Heart right ventricle (tissue), 16 donors: ENCODE measurements at regions not wholly inside any gene's neighbourhood (a gene's known extent, or its start where the extent isn't known, plus 50 kb on each side); places are given as distances from the start of the nearest gene placed in this dataset.
"Not testable (repeated sequence)": the region's sequence is repeated elsewhere in the genome, so short reads cannot be mapped to it uniquely, and the experiment has no call there.

Experiments used
- ATAC-seq, 8 donors: fragments of 200-7000 bp; cut with Tn5 transposase; one replicate each; pipeline ENCODE4 v1.9.1; 2020; ENCODE audit warnings: mild to moderate bottlenecking in 8 of 8, moderate library complexity in 8 of 8, moderate number of reproducible peaks in 1 of 8
- DNase-seq, 2 donors: peaks; one replicate each; pipeline ENCODE4 v3.0.0-alpha.2; 2020
- H3K27ac ChIP-seq, 10 donors: fragments of 200-600 bp; sonication (generic) in 2 of 10; one replicate each; pipeline versions ENCODE4 v1.5.0 to v1.8.0; 2020 to 2022; ENCODE audit warnings: mild to moderate bottlenecking in 3 of 10
- H3K27me3 ChIP-seq, 7 donors: fragments of 200-600 bp; one replicate each; pipeline ENCODE4 v1.8.0; 2021 to 2022; ENCODE audit warnings: mild to moderate bottlenecking in 2 of 7
- H3K36me3 ChIP-seq, 9 donors: fragments of 200-600 bp; sonication (generic) in 1 of 9; one replicate each; pipeline versions ENCODE4 v1.5.0 to v1.8.0; 2020 to 2022; ENCODE audit warnings: mild to moderate bottlenecking in 2 of 9
- H3K4me1 ChIP-seq, 9 donors: fragments of 200-600 bp; sonication (generic) in 1 of 9; one replicate each; pipeline versions ENCODE4 v1.5.0 to v1.8.0; 2020 to 2022; ENCODE audit warnings: mild to moderate bottlenecking in 4 of 9
- H3K4me3 ChIP-seq, 10 donors: fragments of 200-600 bp; sonication (generic) in 2 of 10; one replicate each; pipeline versions ENCODE4 v1.5.0 to v1.8.0; 2020 to 2022; ENCODE audit warnings: mild to moderate bottlenecking in 7 of 10, moderate library complexity in 2 of 10
- H3K9me3 ChIP-seq, 11 donors: fragments of 200-600 bp in 10 of 11; sonication (generic) in 2 of 11; one replicate each; pipeline versions ENCODE4 v1.5.0 to v1.8.0; 2013 to 2022; ENCODE audit warnings: mild to moderate bottlenecking in 2 of 11, control low read depth in 1 of 11, moderate library complexity in 1 of 11
- WGBS, 2 donors: extraction: QIAGEN DNeasy Blood & Tissue Kit; methylation state at CpG; one replicate each; pipeline ENCODE4 v1.1.7; 2013; ENCODE audit warnings: inconsistent platforms in 1 of 2; 5-methylcytosine and 5-hydroxymethylcytosine counted together
- intact Hi-C, 10 donors: fragments of 100-400 bp; cut with DNase I; formaldehyde crosslinking; loops; one replicate each; pipeline versions ENCODE4 v1.11.1 to v1.14.2; 2022
- TF ChIP-seq, protein P1 (sequence below), 9 donors: fragments of 200-600 bp; sonication (generic) in 2 of 9; IDR thresholded peaks; one replicate each; pipeline versions ENCODE4 v1.5.0 to v1.8.0; 2021 to 2022; ENCODE audit warnings: antibody characterized with exemption in 9 of 9, mild to moderate bottlenecking in 5 of 9, moderate library complexity in 1 of 9
- donor health status: Arrhythmogenic right ventricular cardiomyopathy.
- donor health status: ischemic (EF 13 %, LVEDD 7.1; RV severe dilation, severe dysfunction).
- donor health status: healthy with polysubstance abuse.
- donor health status: DM: no; HTN: yes; CAD: no.
- donor health status: DM: no; HTN: no; CAD: no.
- donor health status: ischemic (EF 25% LVEDD 6.9; RV normal size, moderate dysfunction).
- donor health status: ischemic (EF 25% LVEDD 5.7; RV mildly dilated, moderate dysfunction).
- donor health status: healthy.
- donor health status: DM: yes; HTN: yes; CAD: no.
- donor health status: Ischemic cardiomyopathy.
- donor health status: ischemic (EF 35%, LVEDD 5.7; RV mildly dilated, moderate dysfunction).
- donor health status: nonischemic (EF 11% LVEDD 7.7; RV severe dilation, severe dysfunction).
- donor health status: DM: yes; HTN: yes; CAD: no.
- donor health status: PGD.
- donor health status: ischemic (EF 29% LVEDD 5.4; RV normal size, mild dysfunction).
- donor health status: nonischemic (EF 23%, LVEDD 6.1; RV moderate dilation, normal function).

DNA sequence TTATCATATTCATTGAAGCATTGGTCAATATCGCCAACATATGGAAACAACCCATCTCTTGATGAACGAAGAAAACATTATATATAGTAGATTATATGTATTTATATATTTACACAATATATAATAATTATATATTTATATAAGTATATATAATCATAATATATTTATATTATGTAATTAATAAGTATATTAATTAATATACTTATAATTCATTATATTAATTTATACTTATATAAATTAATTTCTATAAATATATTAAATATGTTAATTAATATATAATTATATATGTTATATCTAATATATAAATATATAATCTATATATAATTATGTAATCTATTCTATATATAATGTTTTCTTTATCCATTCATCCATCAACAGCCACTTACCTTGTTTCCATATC lies 69.0 kb upstream of the SRD5A3 start:
- no peak for ATAC-seq
- Histone ChIP-seq H3K4me3 (no peak overlapping the region), H3K27ac (no peak overlapping the region), H3K9me3 (peaks cover 0 to 14% (median 0%) of the 10 kb centered on the region in 11 donors), H3K36me3 (no peaks in the 10 kb centered on the region), H3K4me1 (no peaks in the 10 kb centered on the region), H3K27me3 (no peaks in the 10 kb centered on the region)
- no peak for DNase-seq
- intact Hi-C loops: no loop called here
- TF ChIP-seq, protein P1, sequence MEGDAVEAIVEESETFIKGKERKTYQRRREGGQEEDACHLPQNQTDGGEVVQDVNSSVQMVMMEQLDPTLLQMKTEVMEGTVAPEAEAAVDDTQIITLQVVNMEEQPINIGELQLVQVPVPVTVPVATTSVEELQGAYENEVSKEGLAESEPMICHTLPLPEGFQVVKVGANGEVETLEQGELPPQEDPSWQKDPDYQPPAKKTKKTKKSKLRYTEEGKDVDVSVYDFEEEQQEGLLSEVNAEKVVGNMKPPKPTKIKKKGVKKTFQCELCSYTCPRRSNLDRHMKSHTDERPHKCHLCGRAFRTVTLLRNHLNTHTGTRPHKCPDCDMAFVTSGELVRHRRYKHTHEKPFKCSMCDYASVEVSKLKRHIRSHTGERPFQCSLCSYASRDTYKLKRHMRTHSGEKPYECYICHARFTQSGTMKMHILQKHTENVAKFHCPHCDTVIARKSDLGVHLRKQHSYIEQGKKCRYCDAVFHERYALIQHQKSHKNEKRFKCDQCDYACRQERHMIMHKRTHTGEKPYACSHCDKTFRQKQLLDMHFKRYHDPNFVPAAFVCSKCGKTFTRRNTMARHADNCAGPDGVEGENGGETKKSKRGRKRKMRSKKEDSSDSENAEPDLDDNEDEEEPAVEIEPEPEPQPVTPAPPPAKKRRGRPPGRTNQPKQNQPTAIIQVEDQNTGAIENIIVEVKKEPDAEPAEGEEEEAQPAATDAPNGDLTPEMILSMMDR (IDR thresholded peaks at IDR 0.05): no peak
- WGBS, 2 donors: 99% methylated on average over 2 of the region's 2 CpGs

DNA sequence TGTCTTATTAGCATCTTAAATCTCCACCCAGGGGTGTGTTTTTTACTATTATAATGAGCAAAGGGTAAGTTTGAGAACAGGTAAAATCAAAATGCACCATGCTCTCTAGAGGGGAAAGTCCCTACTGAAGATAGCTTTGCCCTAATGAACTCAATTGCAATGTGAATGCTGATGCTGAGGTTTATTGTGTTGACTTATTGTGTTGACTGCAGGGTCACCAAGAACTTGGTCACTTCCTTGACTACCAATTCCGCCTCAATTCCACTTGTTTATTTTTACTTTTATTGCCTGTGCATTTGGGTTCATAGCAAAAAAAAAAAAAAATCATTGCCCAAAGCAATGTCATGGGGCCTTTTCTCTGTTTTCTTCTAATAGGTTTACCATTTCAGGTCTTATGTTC lies 67.7 kb upstream of the SRD5A3 start:
- H3K4me1 ChIP-seq: no peaks in the 10 kb centered on the region
- ATAC-seq: no peak
- H3K27me3 ChIP-seq: no peaks in the 10 kb centered on the region
- intact Hi-C loops: no loop called here
- WGBS, 2 donors: 78 to 89% methylated on average over 1 of the region's 1 CpG
- H3K27ac ChIP-seq: no peak overlapping the region
- H3K4me3 ChIP-seq: no peak overlapping the region
- H3K9me3 ChIP-seq: peaks cover 0 to 27% (median 8%) of the 10 kb centered on the region in 11 donors
- DNase-seq: no peak
- TF ChIP-seq, protein P1 (IDR thresholded peaks at IDR 0.05): no peak
- H3K36me3 ChIP-seq: no peaks in the 10 kb centered on the region

DNA sequence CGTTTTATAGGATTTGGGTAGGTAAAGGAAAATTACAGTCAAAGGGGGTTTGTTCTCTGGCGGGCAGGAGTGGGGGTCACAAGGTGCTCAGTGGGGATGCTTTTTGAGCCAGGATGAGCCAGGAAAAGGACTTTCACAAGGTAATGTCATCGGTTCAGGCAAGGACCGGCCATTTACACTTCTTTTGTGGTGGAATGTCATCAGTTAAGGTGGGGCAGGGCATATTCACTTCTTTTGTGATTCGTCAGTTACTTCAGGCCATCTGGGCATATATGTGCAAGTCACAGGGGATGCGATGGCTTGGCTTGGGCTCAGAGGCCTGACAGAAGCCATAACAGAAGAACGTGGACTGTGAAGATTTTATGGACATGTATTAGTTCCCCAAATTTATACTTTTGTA lies 65.6 kb upstream of the SRD5A3 start:
- intact Hi-C loops, H3K4me3 ChIP-seq, H3K36me3 ChIP-seq, ATAC-seq, DNase-seq, H3K27me3 ChIP-seq, H3K4me1 ChIP-seq, H3K27ac ChIP-seq: not testable (repeated sequence)
- H3K9me3 ChIP-seq: peaks cover 0 to 48% (median 29%) of the 10 kb centered on the region in 11 donors
- WGBS, 2 donors: 54 to 75% methylated on average over 7 of the region's 7 CpGs

DNA sequence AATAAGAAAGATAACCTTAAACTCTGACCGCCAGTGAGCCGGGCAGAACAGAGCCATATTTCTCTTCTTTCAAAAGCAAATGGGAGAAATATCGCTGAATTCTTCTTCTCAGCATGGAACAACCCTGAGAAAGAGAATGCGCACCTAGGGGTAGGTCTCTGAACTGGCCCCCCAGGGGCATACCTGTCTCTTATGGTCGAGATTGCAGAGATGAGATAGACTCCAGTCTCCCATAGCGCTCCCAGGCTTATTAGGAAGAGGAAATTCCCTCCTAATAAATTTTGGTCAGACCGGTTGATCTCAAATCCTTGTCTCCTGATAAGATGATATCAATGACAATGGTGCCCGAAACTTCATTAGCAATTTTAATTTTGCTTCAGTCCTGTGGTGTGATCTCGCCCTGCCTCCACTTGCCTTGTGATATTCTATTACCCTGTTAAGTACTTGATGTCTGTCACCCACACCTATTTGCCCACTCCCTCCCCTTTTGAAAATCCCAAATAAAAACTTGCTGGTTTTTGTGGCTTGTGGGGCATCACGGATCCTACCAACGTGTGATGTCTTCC lies 64.8 kb upstream of the SRD5A3 start:
- H3K27me3 ChIP-seq, H3K27ac ChIP-seq, DNase-seq, H3K4me1 ChIP-seq, intact Hi-C loops, ATAC-seq, H3K36me3 ChIP-seq, H3K4me3 ChIP-seq: not testable (repeated sequence)
- 59 to 68% methylated on average over 11 of the region's 11 CpGs for WGBS, 2 donors
- peaks cover 0 to 55% (median 29%) of the 10 kb centered on the region in 11 donors for H3K9me3 ChIP-seq

DNA sequence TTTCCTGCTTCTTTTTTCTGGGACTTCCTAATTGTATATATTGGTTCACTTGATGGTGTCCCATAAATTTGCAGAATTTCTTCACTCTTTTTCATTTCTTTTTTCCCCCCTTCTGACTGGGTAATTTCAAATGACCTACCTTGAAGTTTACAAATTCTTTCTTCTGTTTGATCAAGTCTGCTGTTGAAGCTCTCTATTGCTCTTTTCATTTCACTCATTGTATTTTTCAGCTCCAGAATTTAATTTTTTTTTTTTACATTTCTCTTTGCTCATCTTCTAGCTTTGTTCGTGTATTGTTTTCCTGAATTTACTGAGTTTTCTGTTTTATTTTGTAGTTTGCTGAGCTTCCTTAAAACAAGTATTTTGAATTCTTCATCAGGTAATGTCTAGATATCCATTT lies 61.7 kb upstream of the SRD5A3 start:
- TF ChIP-seq, protein P1 (IDR thresholded peaks at IDR 0.05): no peak
- ATAC-seq (no peak), DNase-seq (no peak)
- H3K36me3 ChIP-seq: no peaks in the 10 kb centered on the region
- no peaks in the 10 kb centered on the region for H3K4me1 ChIP-seq
- H3K27me3 ChIP-seq: no peaks in the 10 kb centered on the region
- intact Hi-C loops: no loop called here
- WGBS, 2 donors: 98 to 99% methylated on average over 1 of the region's 1 CpG
- peaks cover 0 to 55% (median 29%) of the 10 kb centered on the region in 11 donors for H3K9me3 ChIP-seq
- no peak overlapping the region for H3K27ac ChIP-seq
- H3K4me3 ChIP-seq: no peak overlapping the region
